ENCODE measurements at regions not wholly inside any gene's neighbourhood (a gene's known extent, or its start where the extent isn't known, plus 50 kb on each side); places are given as distances from the start of the nearest gene placed in this dataset.

DNA sequence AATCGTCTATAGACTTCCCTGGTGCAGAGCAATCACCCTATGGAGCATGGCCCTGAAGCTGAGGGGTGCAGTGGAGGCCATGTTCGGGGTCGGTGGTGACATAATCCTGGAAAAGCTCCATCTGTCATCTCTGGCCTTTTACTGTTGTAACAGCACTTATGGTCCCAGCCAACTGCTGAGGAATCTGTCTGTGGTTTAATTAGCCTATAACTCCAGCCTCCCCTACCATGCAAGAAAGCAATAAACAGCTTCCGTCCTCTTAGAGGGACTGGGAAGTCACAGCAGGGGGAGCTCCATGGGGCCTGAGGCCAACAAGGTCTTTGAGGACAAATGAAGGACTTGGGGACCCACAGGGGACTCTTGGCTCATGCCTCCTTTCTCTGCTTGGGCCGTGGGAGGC is 159.1 kb upstream of the NECTIN1 start:
- Histone ChIP-seq H3K9ac (ENCODE audit: low read depth, low read length, poor library complexity, severe bottlenecking) (no peak overlapping the region), H3F3A (ENCODE audit: low read depth) (no peaks in the 10 kb centered on the region), H2AFZ (ENCODE audit: low read length) (no peak overlapping the region), H3K9me2 (replicated peaks; ENCODE audit: low read depth, low read length) (no peaks in the 10 kb centered on the region), H3K79me2 (ENCODE audit: insufficient read depth, low read length) (no peaks in the 10 kb centered on the region), H4K20me1 (ENCODE audit: insufficient read depth, low read length, poor library complexity, severe bottlenecking) (no peaks in the 10 kb centered on the region), H3K4me3 (ENCODE audit: low read length, poor library complexity, severe bottlenecking) (peak overlapping the region; percentile 41), H3K9me3 (ENCODE audit: insufficient read depth, low read depth, low read length) (no peaks in the 10 kb centered on the region), H3K4me1 (ENCODE audit: insufficient read depth, low read length, poor library complexity, severe bottlenecking) (peaks cover 40% of the 10 kb centered on the region), H3K4me2 (ENCODE audit: low read depth, low read length, poor library complexity, severe bottlenecking) (peak overlapping the region; percentile 64), H3K36me3 (ENCODE audit: insufficient read depth, low read length) (no peaks in the 10 kb centered on the region), H3K27me3 (ENCODE audit: insufficient read depth, low read length, poor library complexity, severe bottlenecking) (no peaks in the 10 kb centered on the region)
- TF ChIP-seq EZH2phosphoT487 (IDR thresholded peaks at IDR 0.05; ENCODE audit: borderline replicate concordance) (no peak), CTCF (conservative IDR thresholded peaks at IDR 0.05; ENCODE audit: low read length) (peak; percentile 28)

- H3K27me3 ChIP-seq (ENCODE audit: insufficient read depth, low read length, poor library complexity, severe bottlenecking): no peaks in the 10 kb centered on the region
- H3K4me3 ChIP-seq (ENCODE audit: low read length, poor library complexity, severe bottlenecking): no peak overlapping the region
- H4K20me1 ChIP-seq (ENCODE audit: insufficient read depth, low read length, poor library complexity, severe bottlenecking): no peaks in the 10 kb centered on the region
- no peak overlapping the region for H2AFZ ChIP-seq (ENCODE audit: low read length)
- no peak for TF ChIP-seq CTCF (conservative IDR thresholded peaks at IDR 0.05; ENCODE audit: low read length)
- TF ChIP-seq EZH2phosphoT487 (IDR thresholded peaks at IDR 0.05; ENCODE audit: borderline replicate concordance): no peak
- H3K9ac ChIP-seq (ENCODE audit: low read depth, low read length, poor library complexity, severe bottlenecking): no peak overlapping the region
- no peaks in the 10 kb centered on the region for H3K9me2 ChIP-seq (replicated peaks; ENCODE audit: low read depth, low read length)
- no peaks in the 10 kb centered on the region for H3F3A ChIP-seq (ENCODE audit: low read depth)
- no peak overlapping the region for H3K4me2 ChIP-seq (ENCODE audit: low read depth, low read length, poor library complexity, severe bottlenecking)
- H3K4me1 ChIP-seq (ENCODE audit: insufficient read depth, low read length, poor library complexity, severe bottlenecking): peaks cover 32% of the 10 kb centered on the region
- no peaks in the 10 kb centered on the region for H3K9me3 ChIP-seq (ENCODE audit: insufficient read depth, low read depth, low read length)
- no peaks in the 10 kb centered on the region for H3K79me2 ChIP-seq (ENCODE audit: insufficient read depth, low read length)
- H3K36me3 ChIP-seq (ENCODE audit: insufficient read depth, low read length): no peaks in the 10 kb centered on the region
Measured at GRCh38 chr11:119886667-119887230, 157.7 kb upstream of the NECTIN1 start.

GRCh38 chr11:119885861-119886567 is 157.0 kb upstream of the NECTIN1 start:
- H3F3A ChIP-seq (ENCODE audit: low read depth): no peaks in the 10 kb centered on the region
- H3K4me1 ChIP-seq (ENCODE audit: insufficient read depth, low read length, poor library complexity, severe bottlenecking): peaks cover 31% of the 10 kb centered on the region
- no peaks in the 10 kb centered on the region for H3K9me3 ChIP-seq (ENCODE audit: insufficient read depth, low read depth, low read length)
- no peaks in the 10 kb centered on the region for H3K27me3 ChIP-seq (ENCODE audit: insufficient read depth, low read length, poor library complexity, severe bottlenecking)
- H3K4me2 ChIP-seq (ENCODE audit: low read depth, low read length, poor library complexity, severe bottlenecking): no peak overlapping the region
- H3K79me2 ChIP-seq (ENCODE audit: insufficient read depth, low read length): no peaks in the 10 kb centered on the region
- H3K4me3 ChIP-seq (ENCODE audit: low read length, poor library complexity, severe bottlenecking): no peak overlapping the region
- no peaks in the 10 kb centered on the region for H3K36me3 ChIP-seq (ENCODE audit: insufficient read depth, low read length)
- H2AFZ ChIP-seq (ENCODE audit: low read length): no peak overlapping the region
- H3K9ac ChIP-seq (ENCODE audit: low read depth, low read length, poor library complexity, severe bottlenecking): no peak overlapping the region
- H4K20me1 ChIP-seq (ENCODE audit: insufficient read depth, low read length, poor library complexity, severe bottlenecking): no peaks in the 10 kb centered on the region
- no peaks in the 10 kb centered on the region for H3K9me2 ChIP-seq (replicated peaks; ENCODE audit: low read depth, low read length)
- TF ChIP-seq CTCF (conservative IDR thresholded peaks at IDR 0.05; ENCODE audit: low read length): no peak
- no peak for TF ChIP-seq EZH2phosphoT487 (IDR thresholded peaks at IDR 0.05; ENCODE audit: borderline replicate concordance)

Data from Loucy (cell line).